GM12872 (cell line): ENCODE measurements at regions not wholly inside any gene's neighbourhood (a gene's known extent, or its start where the extent isn't known, plus 50 kb on each side); places are given as distances from the start of the nearest gene placed in this dataset.

ENCODE experiments used
- TF ChIP-seq, protein P1 (sequence below): IDR thresholded peaks from 3 replicates; pipeline ENCODE4 v1.5.1; 2011; ENCODE audit warnings: low read depth, mild to moderate bottlenecking, low read length, moderate library complexity; ENCODE audit not compliant: insufficient read depth

DNA sequence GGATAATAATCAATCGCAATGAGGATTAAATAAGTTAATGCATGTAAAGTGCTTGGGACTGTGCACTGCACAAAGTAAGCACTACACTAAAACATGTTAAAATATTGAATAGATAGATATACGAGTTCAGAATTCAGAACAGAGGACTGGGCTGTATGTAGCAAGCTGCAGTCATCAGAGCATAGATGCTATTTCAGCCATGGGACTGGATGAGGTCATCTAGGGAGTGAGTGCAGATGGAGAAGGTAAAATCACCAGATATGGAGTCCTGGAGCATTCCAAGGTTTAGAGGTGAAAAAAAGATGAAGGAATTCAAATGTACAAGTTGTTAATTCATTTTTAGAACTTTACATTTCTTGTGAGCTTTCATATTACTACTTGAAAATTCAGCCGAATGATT, 347.5 kb upstream of the DDI1 start:
- TF ChIP-seq, protein P1, sequence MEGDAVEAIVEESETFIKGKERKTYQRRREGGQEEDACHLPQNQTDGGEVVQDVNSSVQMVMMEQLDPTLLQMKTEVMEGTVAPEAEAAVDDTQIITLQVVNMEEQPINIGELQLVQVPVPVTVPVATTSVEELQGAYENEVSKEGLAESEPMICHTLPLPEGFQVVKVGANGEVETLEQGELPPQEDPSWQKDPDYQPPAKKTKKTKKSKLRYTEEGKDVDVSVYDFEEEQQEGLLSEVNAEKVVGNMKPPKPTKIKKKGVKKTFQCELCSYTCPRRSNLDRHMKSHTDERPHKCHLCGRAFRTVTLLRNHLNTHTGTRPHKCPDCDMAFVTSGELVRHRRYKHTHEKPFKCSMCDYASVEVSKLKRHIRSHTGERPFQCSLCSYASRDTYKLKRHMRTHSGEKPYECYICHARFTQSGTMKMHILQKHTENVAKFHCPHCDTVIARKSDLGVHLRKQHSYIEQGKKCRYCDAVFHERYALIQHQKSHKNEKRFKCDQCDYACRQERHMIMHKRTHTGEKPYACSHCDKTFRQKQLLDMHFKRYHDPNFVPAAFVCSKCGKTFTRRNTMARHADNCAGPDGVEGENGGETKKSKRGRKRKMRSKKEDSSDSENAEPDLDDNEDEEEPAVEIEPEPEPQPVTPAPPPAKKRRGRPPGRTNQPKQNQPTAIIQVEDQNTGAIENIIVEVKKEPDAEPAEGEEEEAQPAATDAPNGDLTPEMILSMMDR = no peak

DNA sequence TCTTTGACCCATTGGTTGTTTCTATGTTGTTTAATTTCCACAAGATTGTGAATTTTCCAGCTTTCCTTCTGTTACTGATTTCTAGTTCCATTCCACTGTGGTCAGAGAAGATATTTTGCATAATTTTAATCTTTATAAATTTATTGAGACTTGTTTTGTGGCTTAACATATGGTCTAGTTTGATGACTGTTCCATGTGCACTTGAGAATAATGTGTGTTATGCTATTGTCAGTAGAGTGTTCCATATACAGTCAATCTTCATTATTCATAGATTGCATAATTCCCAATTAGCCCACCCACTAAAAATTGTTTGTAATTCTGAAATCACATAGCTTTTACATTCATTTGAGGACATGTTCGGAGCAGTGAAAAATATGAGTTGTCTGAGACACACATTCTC, 346.1 kb upstream of the DDI1 start:
- TF ChIP-seq, protein P1 = no peak

DNA sequence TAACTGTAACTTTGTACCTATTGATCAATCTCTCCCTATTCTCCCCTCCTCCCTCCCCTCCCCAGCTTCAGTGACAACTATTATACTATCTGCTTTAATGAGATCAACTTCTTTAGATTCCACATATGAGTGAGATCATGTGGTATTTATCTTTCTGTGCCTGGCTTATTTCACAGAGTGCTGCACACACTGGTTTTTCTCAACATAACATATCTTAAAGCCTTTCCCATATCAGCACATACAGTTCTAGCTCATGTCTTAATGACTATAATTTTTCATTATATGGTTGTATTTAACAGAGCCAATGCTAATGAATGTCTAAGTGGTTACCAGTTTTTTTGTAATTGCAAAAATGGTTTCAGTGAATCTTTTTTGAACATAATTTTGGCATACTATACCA, 340.3 kb upstream of the DDI1 start:
- TF ChIP-seq, protein P1 = no peak

DNA sequence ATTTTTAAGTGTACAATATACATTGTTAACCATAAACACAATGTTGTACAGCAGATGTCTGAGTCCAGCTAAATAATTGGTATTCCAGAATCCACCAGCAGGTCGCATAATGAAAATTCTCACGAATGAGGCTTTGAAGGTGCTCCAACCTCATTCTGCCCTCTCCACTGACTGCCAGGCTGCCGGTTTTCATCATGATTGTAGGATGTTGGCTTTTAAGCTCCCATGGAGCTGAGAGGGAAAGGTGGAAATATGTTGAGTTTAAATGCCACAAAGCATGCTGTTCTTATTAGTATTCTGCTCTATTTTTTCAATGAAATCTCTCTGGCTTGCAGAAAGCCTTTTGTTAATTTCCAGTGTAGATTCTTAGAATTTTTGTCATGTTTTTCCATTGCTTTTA, 337.2 kb upstream of the DDI1 start:
- TF ChIP-seq, protein P1 = no peak

DNA sequence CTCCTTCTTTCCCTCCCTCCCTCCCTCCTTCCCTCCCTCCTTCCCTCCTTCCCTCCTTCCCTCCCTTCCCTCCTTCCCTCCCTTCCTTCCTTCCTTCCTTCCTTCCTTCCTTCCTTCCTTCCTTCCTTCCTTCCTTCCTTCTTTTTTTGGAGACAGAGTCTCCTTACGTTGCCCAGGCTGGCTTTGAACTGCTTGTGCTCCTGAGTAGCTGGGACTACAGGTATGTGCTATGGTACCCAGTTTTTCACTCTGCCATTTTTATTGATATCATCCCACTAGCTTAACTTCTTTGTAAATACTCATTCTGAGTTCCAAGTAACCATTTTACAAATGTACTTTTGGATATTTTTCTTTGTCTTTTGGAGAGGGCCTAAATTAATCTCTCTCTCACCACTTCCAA, 336.8 kb upstream of the DDI1 start:
- TF ChIP-seq, protein P1 = no peak

DNA sequence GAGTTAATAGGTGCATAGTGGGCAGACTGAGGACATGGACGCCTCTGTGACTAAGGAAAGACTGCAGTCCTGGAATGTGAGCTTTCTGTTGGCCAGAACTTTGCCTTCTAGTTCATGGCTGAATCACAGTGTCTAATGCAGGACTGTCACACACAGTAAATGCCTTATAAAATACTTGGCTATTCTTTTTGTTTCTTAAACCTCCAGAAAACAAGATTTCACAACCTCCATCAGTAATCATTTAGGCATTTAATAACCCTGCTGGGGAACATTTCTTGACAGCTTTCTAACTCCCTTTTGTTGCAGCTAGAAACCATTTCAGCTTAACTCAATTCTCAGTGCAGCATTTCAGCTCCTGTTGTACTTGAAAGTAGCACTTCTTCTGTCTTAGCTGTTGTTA, 335.8 kb upstream of the DDI1 start:
- TF ChIP-seq, protein P1 = no peak

DNA sequence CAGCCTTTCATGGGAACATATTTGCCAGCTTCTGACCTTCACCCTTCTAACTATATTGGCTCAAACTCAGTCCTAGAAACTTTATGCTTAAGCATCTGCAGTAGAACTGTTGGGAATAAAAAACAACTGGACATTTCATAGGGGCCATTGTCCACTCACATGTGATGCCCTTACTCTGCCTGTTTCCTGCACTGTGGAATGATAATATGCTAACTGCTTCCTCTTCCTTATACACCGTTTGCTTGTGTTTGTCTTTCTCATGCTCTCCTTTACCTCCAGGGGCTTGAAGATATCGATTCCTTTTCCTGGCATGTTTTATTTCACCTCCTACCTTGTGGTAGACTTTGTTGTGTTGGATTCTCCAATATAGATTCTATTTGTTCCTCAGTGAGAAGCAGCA, 333.0 kb upstream of the DDI1 start:
- TF ChIP-seq, protein P1 = no peak

DNA sequence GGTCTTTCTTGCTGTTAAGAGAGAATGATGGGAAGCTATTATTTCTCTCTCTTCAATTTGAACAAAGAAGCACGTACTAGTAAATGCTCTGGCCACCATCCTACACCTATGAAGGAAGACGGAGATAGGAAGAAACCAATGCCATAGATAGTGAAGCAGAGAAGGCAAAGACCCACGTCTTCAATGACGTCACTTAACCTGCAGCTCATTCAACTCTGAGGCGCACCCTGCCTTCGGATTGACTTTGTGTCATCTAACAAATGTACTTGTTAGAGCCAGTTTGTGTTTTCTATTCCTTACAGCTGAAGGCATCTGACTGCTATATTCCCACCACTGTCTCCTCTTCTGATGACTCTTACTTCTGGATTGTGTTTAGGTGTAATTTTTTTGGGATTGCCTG, 332.5 kb upstream of the DDI1 start:
- TF ChIP-seq, protein P1 = no peak
